GM19351 (cell line): ENCODE measurements at regions not wholly inside any gene's neighbourhood (a gene's known extent, or its start where the extent isn't known, plus 50 kb on each side); places are given as distances from the start of the nearest gene placed in this dataset.
A peak's percentile ranks its signal among the peaks of the same experiment; 100 is the strongest.
"Not testable (repeated sequence)": the region's sequence is repeated elsewhere in the genome, so short reads cannot be mapped to it uniquely, and the experiment has no call there.

ENCODE experiments used
- ATAC-seq: cut with Tn5 transposase; IDR thresholded peaks from one replicate; pipeline ENCODE4 v1.9.1; 2021; ENCODE audit warnings: mild to moderate bottlenecking, moderate library complexity; ENCODE audit not compliant: unreplicated experiment

DNA sequence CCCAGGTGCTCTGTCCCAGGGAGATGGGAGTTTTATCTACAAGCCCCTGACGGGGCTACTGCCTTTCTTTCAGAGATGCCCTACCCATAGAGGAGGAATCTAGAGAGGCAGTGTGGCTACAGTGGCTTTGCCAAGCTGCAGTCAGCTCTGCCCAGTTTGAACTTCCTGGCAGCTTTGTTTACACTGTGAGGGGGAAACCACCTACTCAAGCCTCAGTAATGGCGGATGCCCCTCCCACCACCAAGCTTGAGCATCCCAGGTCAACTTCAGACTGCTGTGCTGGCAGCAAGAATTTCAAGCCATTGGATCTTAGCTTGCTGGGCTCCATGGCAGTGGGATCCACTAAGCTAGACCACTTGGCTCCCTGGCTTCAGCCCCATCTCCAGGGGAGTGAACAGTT is 53.1 kb upstream of the TMEM252 start:
- ATAC-seq, result not testable (repeated sequence)

DNA sequence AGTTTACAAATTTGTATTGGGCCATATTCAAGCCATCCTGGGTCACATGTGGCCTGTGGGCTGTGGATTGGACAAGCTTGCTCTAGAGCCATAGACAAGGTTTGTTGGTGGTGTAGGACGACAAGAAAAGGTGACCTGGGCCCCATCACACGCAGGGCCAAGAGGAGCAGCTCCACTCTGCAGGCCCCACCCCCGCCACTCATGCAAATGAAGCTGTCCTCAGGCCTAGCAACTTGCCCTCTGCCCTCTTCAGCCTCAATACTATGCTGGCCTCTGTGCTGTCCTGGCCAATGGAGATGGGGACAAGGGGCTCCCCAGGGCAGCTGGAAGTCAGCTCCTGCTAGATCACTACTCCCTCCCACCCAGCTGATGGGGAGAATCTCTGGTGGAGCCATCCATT is 55.2 kb upstream of the TMEM252 start:
- ATAC-seq, result no peak

GRCh38 chr9:68597362-68597997 is 56.8 kb upstream of the TMEM252 start:
- ATAC-seq, result no peak

DNA sequence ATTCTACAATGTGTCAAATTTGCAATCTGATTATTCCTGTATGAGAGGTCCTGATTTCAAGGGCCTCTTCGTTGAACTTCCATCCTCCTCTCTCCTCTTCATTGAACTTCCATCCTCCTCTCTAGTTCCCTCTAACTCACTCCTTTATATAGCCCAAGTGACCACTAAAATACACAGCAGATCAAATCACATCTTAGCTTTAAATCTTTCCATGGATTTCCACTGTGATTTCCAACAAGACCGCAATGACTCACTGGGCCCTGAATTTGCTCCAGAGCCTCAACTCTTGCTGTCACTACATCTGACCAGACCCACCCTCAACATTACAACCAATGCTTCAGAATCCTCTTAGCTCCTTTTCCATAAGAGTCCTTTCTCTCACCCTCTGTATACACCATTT is 59.1 kb upstream of the TMEM252 start:
- no peak for ATAC-seq

DNA sequence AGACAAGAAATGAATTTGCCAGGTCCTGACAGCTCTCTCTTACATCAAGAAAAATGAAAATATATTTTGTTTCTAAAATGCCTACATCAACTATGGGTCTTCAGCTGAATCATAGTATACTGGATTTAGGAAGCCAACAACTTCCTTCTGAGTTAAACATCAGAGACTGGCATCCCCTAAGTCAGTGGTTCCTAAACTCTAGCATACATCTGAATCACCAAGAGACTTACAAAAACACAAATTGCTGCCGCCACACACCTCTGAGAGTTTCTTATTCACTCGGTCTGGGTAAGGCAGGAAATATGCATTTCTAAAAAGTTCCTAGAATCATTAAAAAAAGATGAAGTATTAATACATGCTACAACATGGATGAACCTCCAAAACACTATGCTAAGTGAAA is 60.4 kb upstream of the TMEM252 start:
- no peak for ATAC-seq

GRCh38 chr9:68603371-68603770 is 62.7 kb upstream of the TMEM252 start:
- ATAC-seq, result no peak

DNA sequence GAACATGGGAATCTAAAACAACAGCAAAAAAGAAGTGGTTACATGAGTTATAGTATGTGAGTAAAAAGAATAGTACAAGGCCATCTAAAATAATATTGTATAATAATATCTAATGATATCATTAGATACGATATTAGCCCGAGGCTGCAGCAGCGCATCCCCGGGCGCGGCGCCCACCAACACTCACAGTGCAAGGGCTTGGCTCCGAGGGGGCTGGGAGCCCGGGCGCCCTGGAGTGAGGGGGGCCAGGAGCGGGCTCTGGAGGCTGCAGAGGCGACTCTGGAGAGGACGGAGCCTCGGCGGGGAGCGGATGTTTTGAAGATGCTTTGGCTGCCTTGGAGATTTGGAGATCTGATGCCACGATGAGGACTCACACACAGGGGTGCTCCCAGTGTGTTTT is 68.1 kb upstream of the TMEM252 start:
- ATAC-seq, result no peak

DNA sequence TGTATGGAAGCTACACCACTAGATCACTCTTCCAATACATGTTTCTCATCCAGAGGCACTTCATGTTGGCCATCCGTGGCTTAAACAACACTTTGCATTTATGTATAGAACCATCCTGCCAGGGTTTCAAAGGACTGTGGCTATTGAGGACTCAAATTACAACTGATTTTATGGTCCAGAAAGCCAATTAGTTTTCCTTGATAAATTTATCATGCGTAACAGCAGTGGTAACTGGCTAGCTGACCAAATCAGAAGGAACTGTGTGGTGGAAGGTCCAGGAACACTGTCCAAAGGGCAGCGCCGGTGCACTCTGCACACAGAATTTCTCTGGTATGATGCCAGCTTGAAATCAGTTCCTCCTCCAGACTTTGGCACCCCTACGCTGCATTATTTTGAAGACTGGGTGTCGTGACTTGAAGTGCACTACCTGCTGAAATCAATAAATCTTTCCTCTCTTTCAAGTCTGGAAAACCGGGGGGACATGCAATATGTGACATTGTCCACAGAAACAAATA is 69.3 kb upstream of the TMEM252 start:
- ATAC-seq, result no peak

GRCh38 chr9:68614121-68614520 is 73.4 kb upstream of the TMEM252 start:
- no peak for ATAC-seq

GRCh38 chr9:68617011-68617410 is 76.3 kb upstream of the TMEM252 start:
- not testable (repeated sequence) for ATAC-seq

- no peak for ATAC-seq
Observed at GRCh38 chr9:68619072-68619471, 78.4 kb upstream of the TMEM252 start.

GRCh38 chr9:68619636-68620035 is 79.0 kb upstream of the TMEM252 start:
- ATAC-seq, result no peak

DNA sequence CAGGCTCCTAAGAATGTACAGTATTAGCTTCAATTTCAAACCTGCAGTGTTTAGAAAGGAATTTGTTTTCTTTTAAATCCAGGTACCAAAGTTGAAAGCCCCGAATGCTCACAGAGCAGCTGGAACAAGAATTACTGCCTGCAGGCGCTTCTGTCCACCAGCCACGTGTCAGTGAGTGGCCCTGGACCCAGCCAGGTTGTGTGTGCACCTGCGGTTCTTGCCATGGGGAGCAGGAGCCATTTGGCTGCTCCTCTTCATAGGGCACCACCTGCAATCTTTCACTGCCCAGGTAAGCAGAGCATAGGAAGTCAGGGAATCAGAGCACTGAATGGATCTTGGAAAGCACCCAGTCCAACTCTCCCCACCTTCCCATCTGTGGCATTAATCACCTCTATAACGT is 79.5 kb upstream of the PIP5K1B start:
- no peak for ATAC-seq

DNA sequence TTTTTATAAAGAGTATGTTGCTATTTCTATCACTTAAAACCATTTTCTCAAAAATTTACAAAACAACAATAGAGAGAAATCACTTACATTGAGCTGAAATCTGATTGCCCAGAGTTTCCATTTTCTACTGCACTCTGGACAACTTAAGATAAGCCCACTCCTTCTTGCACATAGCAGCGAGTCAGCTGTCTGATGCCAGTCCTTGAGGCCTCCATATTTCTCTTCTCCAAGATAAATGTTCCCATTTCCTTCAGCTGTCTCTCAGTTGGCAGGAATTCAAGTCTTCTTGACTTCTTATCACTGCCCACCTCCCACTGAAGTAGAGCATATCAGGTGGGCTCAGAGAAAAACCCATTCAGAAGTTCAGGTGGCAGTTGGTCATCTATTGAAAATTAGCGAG is 78.5 kb upstream of the PIP5K1B start:
- ATAC-seq, result no peak

GRCh38 chr9:68627104-68627503 is 77.9 kb upstream of the PIP5K1B start:
- no peak for ATAC-seq

DNA sequence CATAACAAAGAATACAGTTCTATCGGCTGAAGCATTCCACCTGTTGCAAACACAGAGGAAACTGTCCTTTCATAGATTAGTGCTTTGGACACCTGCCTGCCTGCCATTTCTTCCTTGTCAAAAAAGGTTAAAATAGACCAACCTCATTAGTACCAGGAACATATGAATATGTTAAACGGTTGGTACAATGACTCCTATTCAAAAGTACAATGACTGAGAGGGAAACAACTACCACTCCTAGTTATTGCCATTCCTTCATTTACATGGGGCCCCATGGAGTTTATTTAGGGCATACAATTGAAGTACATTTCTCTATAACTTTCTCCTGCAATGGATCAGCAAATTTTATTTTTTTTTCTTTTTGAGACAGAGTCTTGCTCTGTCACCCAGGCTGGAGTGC is 77.4 kb upstream of the PIP5K1B start:
- ATAC-seq, result no peak

- no peak for ATAC-seq
Observed at GRCh38 chr9:68629042-68629441, 76.0 kb upstream of the PIP5K1B start.

DNA sequence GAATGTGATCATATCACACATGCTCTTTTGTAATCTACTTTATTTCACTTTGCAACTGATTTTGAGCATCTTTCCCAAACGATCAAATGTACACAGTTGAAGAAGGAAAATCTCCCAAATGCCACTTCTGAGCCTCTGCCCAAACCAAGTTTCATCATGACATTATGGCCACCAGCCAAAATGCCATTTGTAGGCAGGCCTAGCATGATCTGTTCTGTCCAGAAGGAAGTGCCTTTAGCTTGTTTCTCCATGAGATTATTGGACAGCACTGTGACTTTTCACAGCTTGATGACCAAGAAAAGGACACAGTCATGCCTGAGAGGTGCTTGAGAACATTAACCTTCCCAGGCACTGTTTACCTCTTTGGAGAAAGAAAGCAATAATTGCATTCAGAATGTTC is 73.2 kb upstream of the PIP5K1B start:
- no peak for ATAC-seq

DNA sequence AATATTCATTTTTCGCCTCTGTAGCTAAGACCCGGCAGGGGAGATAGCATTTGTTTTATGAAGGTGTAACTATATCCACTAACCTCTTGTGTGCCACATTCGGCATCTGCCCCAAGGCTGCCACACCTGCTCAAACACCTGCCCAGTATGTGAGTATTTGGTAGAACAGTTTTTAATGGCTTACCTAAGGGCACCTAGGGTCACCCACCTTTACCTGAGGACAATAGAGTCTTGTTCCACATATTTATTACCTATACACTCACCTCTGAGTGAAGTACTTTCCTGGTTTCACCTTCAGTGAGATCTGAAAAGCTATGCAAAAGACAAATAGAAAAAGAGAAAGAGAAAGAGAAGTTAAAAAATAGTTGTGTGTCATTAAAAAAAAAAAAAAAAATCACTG is 68.0 kb upstream of the PIP5K1B start:
- ATAC-seq, result no peak

DNA sequence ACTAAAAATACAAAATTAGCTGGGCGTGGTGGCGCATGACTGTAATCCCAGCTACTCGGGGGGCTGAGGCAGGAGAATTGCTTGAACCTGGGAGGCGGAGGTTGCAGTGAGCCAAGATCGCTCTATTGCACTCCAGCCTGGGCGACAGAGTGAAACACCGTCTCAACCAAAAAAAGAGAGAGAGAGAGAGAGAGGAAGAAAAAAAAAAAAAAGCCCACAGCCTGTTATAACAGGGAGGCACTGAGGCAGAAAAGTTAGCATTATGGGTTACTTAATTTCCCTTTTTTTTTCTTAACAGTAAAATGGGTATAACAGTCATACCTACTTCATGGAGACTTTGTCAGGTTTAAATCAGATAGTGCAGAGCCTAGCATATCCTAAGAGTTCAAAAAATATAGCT is 65.8 kb upstream of the PIP5K1B start:
- ATAC-seq, result not testable (repeated sequence)

GRCh38 chr9:68640421-68641089 is 64.5 kb upstream of the PIP5K1B start:
- ATAC-seq, result peak; percentile 34

DNA sequence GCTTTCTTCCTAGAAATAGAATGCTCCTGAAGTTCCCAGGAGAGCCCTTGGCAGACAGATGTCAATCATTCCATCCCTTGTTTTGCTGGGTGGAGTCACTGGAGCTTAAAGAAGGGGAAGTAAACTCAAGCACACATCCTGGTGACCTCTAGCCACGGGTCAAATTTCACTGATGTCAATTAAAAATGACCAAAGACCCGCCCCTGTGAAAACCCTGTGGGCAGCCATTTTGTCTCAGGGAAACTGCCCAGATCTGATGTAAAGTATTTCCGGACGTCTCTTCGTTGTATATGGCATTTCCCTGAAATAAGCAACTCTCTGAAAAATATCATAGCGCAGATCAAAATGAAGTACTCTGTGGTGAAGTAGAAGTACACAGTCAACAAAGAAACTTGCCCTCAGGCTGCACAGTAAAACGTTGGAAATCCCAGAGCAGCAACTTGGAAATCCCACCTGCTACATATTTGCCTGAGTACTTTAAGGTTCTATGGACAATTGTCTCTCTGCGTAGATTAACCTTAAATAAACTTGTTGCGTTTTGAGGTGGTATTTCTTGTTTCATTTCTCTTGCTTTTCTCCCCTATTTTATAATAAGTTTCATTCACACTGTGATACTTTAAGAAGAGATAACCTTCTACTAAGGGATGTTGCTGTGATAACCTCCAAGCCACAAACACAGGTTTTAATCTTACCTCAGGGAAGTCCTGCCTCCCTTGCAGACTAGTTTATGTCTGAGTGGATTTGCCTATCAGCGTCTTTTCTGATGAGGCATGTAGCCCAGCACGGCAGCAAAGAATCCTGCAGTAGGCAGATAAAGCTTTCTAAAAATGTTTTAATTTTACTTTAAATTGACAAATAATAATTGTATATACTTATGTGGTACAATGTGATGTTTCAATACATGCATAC is 60.9 kb upstream of the PIP5K1B start:
- peak; percentile 61 for ATAC-seq
